Type B pancreatic cell (in vitro differentiated cells): ENCODE measurements at regions not wholly inside any gene's neighbourhood (a gene's known extent, or its start where the extent isn't known, plus 50 kb on each side); places are given as distances from the start of the nearest gene placed in this dataset.
"Not testable (repeated sequence)": the region's sequence is repeated elsewhere in the genome, so short reads cannot be mapped to it uniquely, and the experiment has no call there.

Experiments used
- DNase-seq: peaks from one replicate; pipeline ENCODE4 v3.0.0; 2021; ENCODE audit warnings: mixed read lengths; ENCODE audit not compliant: unreplicated experiment; ENCODE audit errors: extremely low spot score
- H3K27ac Mint-ChIP-seq: 2 replicates; pipeline ENCODE4 v1.8.0; 2021; ENCODE audit warnings: mild to moderate bottlenecking, mixed read lengths
- H3K27me3 Mint-ChIP-seq: 2 replicates; pipeline ENCODE4 v1.8.0; 2021; ENCODE audit warnings: mixed read lengths
- H3K36me3 Mint-ChIP-seq: 2 replicates; pipeline ENCODE4 v1.8.0; 2021; ENCODE audit warnings: mixed read lengths
- H3K4me1 Mint-ChIP-seq: one replicate; pipeline ENCODE4 v1.8.0; 2021; ENCODE audit warnings: mixed read lengths; ENCODE audit not compliant: unreplicated experiment
- H3K4me3 Mint-ChIP-seq: 2 replicates; pipeline ENCODE4 v1.8.0; 2021; ENCODE audit warnings: mild to moderate bottlenecking, mixed read lengths
- H3K9me3 Mint-ChIP-seq: 2 replicates; pipeline ENCODE4 v1.8.0; 2021; ENCODE audit warnings: mixed read lengths
- TF ChIP-seq, protein P1 (sequence below): fragments of 200-600 bp; sonication (generic); conservative IDR thresholded peaks from 2 replicates; pipeline ENCODE4 v1.5.0; 2021; ENCODE audit warnings: antibody characterized with exemption, mild to moderate bottlenecking

DNA sequence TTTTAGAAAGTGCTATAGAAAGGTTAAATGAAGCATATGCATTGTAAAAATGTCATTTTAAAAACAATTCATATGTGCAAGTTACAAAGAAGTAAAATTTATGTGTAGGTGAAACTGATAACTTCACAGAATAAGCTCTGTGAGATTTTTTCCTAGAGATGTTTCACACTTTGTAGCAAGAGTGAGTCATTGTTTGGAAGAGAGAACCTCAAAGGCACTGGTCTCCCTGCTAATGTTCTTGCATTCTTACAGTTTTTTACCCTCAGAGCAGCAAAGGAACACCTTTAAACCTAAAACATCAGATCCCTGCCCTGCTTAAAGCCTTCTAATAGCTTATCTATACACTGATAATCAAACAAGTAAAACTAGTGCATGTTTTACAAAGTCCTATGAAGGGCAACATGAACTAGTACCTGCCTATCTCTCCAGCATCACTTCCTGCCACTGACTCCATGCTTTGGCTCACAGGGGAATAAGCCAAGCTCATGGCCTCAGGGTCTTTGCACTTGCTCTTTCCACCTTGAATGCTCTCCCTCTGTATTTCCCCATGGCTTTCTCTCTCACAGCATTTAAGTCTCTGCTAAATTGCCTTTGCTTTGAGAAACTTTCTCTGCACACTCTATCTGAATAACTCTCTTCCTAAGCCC, 997.0 kb downstream of the GATA3 start:
- H3K36me3 Mint-ChIP-seq: no peaks in the 10 kb centered on the region
- no peak for DNase-seq
- no peaks in the 10 kb centered on the region for H3K9me3 Mint-ChIP-seq
- H3K4me1 Mint-ChIP-seq: no peaks in the 10 kb centered on the region
- no peak overlapping the region for H3K4me3 Mint-ChIP-seq
- no peaks in the 10 kb centered on the region for H3K27me3 Mint-ChIP-seq
- no peak overlapping the region for H3K27ac Mint-ChIP-seq
- TF ChIP-seq, protein P1, sequence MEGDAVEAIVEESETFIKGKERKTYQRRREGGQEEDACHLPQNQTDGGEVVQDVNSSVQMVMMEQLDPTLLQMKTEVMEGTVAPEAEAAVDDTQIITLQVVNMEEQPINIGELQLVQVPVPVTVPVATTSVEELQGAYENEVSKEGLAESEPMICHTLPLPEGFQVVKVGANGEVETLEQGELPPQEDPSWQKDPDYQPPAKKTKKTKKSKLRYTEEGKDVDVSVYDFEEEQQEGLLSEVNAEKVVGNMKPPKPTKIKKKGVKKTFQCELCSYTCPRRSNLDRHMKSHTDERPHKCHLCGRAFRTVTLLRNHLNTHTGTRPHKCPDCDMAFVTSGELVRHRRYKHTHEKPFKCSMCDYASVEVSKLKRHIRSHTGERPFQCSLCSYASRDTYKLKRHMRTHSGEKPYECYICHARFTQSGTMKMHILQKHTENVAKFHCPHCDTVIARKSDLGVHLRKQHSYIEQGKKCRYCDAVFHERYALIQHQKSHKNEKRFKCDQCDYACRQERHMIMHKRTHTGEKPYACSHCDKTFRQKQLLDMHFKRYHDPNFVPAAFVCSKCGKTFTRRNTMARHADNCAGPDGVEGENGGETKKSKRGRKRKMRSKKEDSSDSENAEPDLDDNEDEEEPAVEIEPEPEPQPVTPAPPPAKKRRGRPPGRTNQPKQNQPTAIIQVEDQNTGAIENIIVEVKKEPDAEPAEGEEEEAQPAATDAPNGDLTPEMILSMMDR: no peak

DNA sequence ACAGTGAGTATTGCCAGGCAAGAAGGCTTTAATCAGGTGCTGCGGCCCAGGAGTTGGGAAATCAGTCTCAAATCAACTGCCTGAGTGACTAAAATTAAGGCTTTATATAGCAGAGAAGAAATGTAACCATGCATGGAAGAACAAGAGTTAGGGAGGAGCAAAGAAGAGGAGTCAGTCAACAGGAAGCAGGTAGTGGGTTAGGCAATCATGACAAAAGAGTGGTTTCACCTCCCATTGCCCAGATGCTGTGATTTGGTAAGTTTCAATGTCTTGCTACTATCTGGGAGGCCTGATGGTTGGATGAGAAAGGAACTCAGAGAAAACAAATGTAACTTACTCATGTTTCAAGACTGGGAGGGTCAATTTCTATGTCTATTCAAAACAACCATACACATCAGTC, 998.3 kb downstream of the GATA3 start:
- Mint-ChIP-seq H3K27me3 (no peaks in the 10 kb centered on the region), H3K27ac (no peak overlapping the region), H3K9me3 (no peaks in the 10 kb centered on the region), H3K36me3 (no peaks in the 10 kb centered on the region), H3K4me3 (no peak overlapping the region), H3K4me1 (no peaks in the 10 kb centered on the region)
- DNase-seq: no peak
- TF ChIP-seq, protein P1: no peak

- no peaks in the 10 kb centered on the region for H3K36me3 Mint-ChIP-seq
- TF ChIP-seq, protein P1: no peak
- H3K27ac Mint-ChIP-seq: no peak overlapping the region
These were observed 1002.0 kb downstream of the GATA3 start for GRCh38 chr10:9056521-9056920.

GRCh38 chr10:9057293-9057692, 1002.8 kb downstream of the GATA3 start:
- not testable (repeated sequence) for DNase-seq, H3K27ac Mint-ChIP-seq, H3K27me3 Mint-ChIP-seq, H3K9me3 Mint-ChIP-seq, H3K4me3 Mint-ChIP-seq, H3K4me1 Mint-ChIP-seq, H3K36me3 Mint-ChIP-seq

More at GRCh38 chr10:9056521-9056920, 1002.0 kb downstream of the GATA3 start:
- no peak for DNase-seq
- no peak overlapping the region for H3K4me3 Mint-ChIP-seq
- H3K27me3 Mint-ChIP-seq: no peaks in the 10 kb centered on the region
- H3K9me3 Mint-ChIP-seq: no peaks in the 10 kb centered on the region
- H3K4me1 Mint-ChIP-seq: no peaks in the 10 kb centered on the region

- Mint-ChIP-seq H3K27ac (no peak overlapping the region), H3K4me1 (no peaks in the 10 kb centered on the region), H3K36me3 (no peaks in the 10 kb centered on the region), H3K9me3 (no peaks in the 10 kb centered on the region), H3K27me3 (no peaks in the 10 kb centered on the region), H3K4me3 (no peak overlapping the region)
- TF ChIP-seq, protein P1: no peak
- no peak for DNase-seq
These were observed 1005.8 kb downstream of the GATA3 start for GRCh38 chr10:9060314-9060713.

GRCh38 chr10:9061871-9062270, 1007.4 kb downstream of the GATA3 start:
- no peak overlapping the region for H3K27ac Mint-ChIP-seq
- no peak for DNase-seq
- no peak overlapping the region for H3K4me3 Mint-ChIP-seq
- H3K9me3 Mint-ChIP-seq: no peaks in the 10 kb centered on the region
- no peaks in the 10 kb centered on the region for H3K36me3 Mint-ChIP-seq
- TF ChIP-seq, protein P1: no peak
- H3K4me1 Mint-ChIP-seq: no peaks in the 10 kb centered on the region
- H3K27me3 Mint-ChIP-seq: no peaks in the 10 kb centered on the region
